Esophagus muscularis mucosa (tissue), 3 donors: ENCODE measurements at regions not wholly inside any gene's neighbourhood (a gene's known extent, or its start where the extent isn't known, plus 50 kb on each side); places are given as distances from the start of the nearest gene placed in this dataset.

ENCODE experiments used
- CTCF ChIP-seq, 3 experiments: fragments of 200-600 bp in 2 of 3; fragments of 450-650 bp in 1 of 3; sonication (generic) in 2 of 3; IDR thresholded peaks; one replicate each; pipeline ENCODE4 v1.5.1; 2017 to 2019; ENCODE audit warnings: antibody characterized with exemption in 3 of 3, mild to moderate bottlenecking in 2 of 3, moderate library complexity in 1 of 3
- EP300 ChIP-seq: sonication (generic); formaldehyde crosslinking; IDR thresholded peaks from one replicate; pipeline ENCODE4 v1.6.1; 2017; ENCODE audit warnings: antibody characterized with exemption

- TF ChIP-seq CTCF (IDR thresholded peaks at IDR 0.05) (no peak), EP300 (no peak)
Measured at GRCh38 chr11:15748741-15749140, 607.6 kb downstream of the SOX6 start.
